ENCODE measurements at regions not wholly inside any gene's neighbourhood (a gene's known extent, or its start where the extent isn't known, plus 50 kb on each side); places are given as distances from the start of the nearest gene placed in this dataset.

- no peaks in the 10 kb centered on the region for H3K79me1 ChIP-seq (ENCODE audit: low read depth, low read length)
- WGBS, 2 donors (ENCODE audit: extremely low coverage in 2 of 2, insufficient read length in 2 of 2, insufficient replicate concordance in 1 of 2): no CpG with 5 or more reads among the region's 2 CpGs
- no peaks in the 10 kb centered on the region for H3K9me3 ChIP-seq (replicated peaks in 1 of 2; ENCODE audit: control insufficient read depth in 2 of 2, insufficient read depth in 1 of 2, low read depth in 1 of 2, low read length in 2 of 2)
- no peak overlapping the region for H3K27ac ChIP-seq (replicated peaks; ENCODE audit: low read length)
- H4K91ac ChIP-seq (ENCODE audit: low read depth, low read length, poor library complexity): no peak overlapping the region
- no peak overlapping the region for H3K14ac ChIP-seq (ENCODE audit: low read length)
- H2BK5ac ChIP-seq (ENCODE audit: low read length): no peak overlapping the region
- no peak overlapping the region for H2AK5ac ChIP-seq (ENCODE audit: low read depth, low read length)
- no peak overlapping the region for H2AFZ ChIP-seq (ENCODE audit: low read length)
- no peak overlapping the region for H3K4me3 ChIP-seq (ENCODE audit: low read length in 2 of 2)
- H2BK120ac ChIP-seq (ENCODE audit: low read depth, low read length): no peak overlapping the region
- no peak for DNase-seq (ENCODE audit: low spot score)
- no peak overlapping the region for H3K23ac ChIP-seq (ENCODE audit: low read depth, low read length, poor library complexity)
- no peak overlapping the region for H3K4me2 ChIP-seq (ENCODE audit: insufficient read depth, low read length, poor library complexity, severe bottlenecking)
- no peak overlapping the region for H3K9ac ChIP-seq (ENCODE audit: low read depth, low read length, poor library complexity)
- H3K36me3 ChIP-seq (replicated peaks in 1 of 2; ENCODE audit: control insufficient read depth in 2 of 2, insufficient read depth in 2 of 2, low read length in 2 of 2): no peaks in the 10 kb centered on the region
- H4K8ac ChIP-seq (ENCODE audit: low read depth, low read length): no peak overlapping the region
- no peak overlapping the region for H2BK12ac ChIP-seq (ENCODE audit: low read length)
- no peak overlapping the region for H2BK15ac ChIP-seq (ENCODE audit: low read length)
- no peak overlapping the region for H3K18ac ChIP-seq (ENCODE audit: low read length)
- no peaks in the 10 kb centered on the region for H3K27me3 ChIP-seq (ENCODE audit: control insufficient read depth in 3 of 3, insufficient read depth in 3 of 3, low read depth in 1 of 3, low read length in 3 of 3)
- H3K4me1 ChIP-seq (ENCODE audit: control insufficient read depth in 2 of 2, insufficient read depth in 1 of 2, low read depth in 1 of 2, low read length in 2 of 2): peaks cover 0 to 2% of the 10 kb centered on the region in 2 donors
- H3K4ac ChIP-seq (ENCODE audit: low read length): no peak overlapping the region
Measured at GRCh38 chr3:94513600-94513999, 450.7 kb downstream of the NSUN3 start.

DNA sequence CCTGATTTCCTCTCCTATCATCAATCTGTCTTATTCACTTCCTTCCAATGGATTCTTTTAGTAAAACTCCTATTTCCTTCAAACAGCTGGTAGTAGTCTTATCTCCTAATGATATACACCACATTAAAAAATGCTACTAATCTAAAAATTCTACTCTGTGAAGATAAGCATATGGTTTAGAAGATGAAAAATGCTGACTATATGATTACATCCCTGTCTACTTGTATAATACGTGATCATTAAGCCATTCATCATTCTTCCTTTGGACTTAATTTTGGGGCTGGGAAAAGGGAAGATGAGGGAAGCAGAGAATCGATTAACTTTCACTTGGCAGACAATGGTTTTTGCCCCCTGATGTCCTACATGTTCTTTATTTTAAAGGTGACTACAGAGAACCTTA, 453.1 kb downstream of the NSUN3 start:
- DNase-seq (ENCODE audit: low spot score): no peak
- Histone ChIP-seq H3K79me1 (ENCODE audit: low read depth, low read length) (no peaks in the 10 kb centered on the region), H3K4me2 (ENCODE audit: insufficient read depth, low read length, poor library complexity, severe bottlenecking) (no peak overlapping the region), H3K23ac (ENCODE audit: low read depth, low read length, poor library complexity) (no peak overlapping the region), H3K36me3 (replicated peaks in 1 of 2; ENCODE audit: control insufficient read depth in 2 of 2, insufficient read depth in 2 of 2, low read length in 2 of 2) (no peaks in the 10 kb centered on the region), H3K4ac (ENCODE audit: low read length) (no peak overlapping the region), H3K27ac (replicated peaks; ENCODE audit: low read length) (no peak overlapping the region), H2BK120ac (ENCODE audit: low read depth, low read length) (no peak overlapping the region), H2AFZ (ENCODE audit: low read length) (no peak overlapping the region), H4K91ac (ENCODE audit: low read depth, low read length, poor library complexity) (no peak overlapping the region), H3K18ac (ENCODE audit: low read length) (no peak overlapping the region), H2BK5ac (ENCODE audit: low read length) (no peak overlapping the region), H4K8ac (ENCODE audit: low read depth, low read length) (no peak overlapping the region), H3K4me3 (ENCODE audit: low read length in 2 of 2) (no peak overlapping the region), H3K9me3 (replicated peaks in 1 of 2; ENCODE audit: control insufficient read depth in 2 of 2, insufficient read depth in 1 of 2, low read depth in 1 of 2, low read length in 2 of 2) (no peaks in the 10 kb centered on the region), H3K4me1 (ENCODE audit: control insufficient read depth in 2 of 2, insufficient read depth in 1 of 2, low read depth in 1 of 2, low read length in 2 of 2) (peaks cover 0 to 2% of the 10 kb centered on the region in 2 donors), H3K14ac (ENCODE audit: low read length) (no peak overlapping the region), H3K27me3 (ENCODE audit: control insufficient read depth in 3 of 3, insufficient read depth in 3 of 3, low read depth in 1 of 3, low read length in 3 of 3) (no peaks in the 10 kb centered on the region), H2BK15ac (ENCODE audit: low read length) (no peak overlapping the region), H2BK12ac (ENCODE audit: low read length) (no peak overlapping the region), H3K9ac (ENCODE audit: low read depth, low read length, poor library complexity) (no peak overlapping the region), H2AK5ac (ENCODE audit: low read depth, low read length) (no peak overlapping the region)
- no CpG with 5 or more reads among the region's 2 CpGs for WGBS, 2 donors (ENCODE audit: extremely low coverage in 2 of 2, insufficient read length in 2 of 2, insufficient replicate concordance in 1 of 2)

GRCh38 chr3:94520364-94520763, 457.5 kb downstream of the NSUN3 start:
- Histone ChIP-seq H3K14ac (ENCODE audit: low read length) (no peak overlapping the region), H2BK12ac (ENCODE audit: low read length) (no peak overlapping the region), H4K8ac (ENCODE audit: low read depth, low read length) (no peak overlapping the region), H3K18ac (ENCODE audit: low read length) (no peak overlapping the region), H3K27ac (replicated peaks; ENCODE audit: low read length) (no peak overlapping the region), H2BK5ac (ENCODE audit: low read length) (no peak overlapping the region), H3K79me1 (ENCODE audit: low read depth, low read length) (no peaks in the 10 kb centered on the region), H3K4me2 (ENCODE audit: insufficient read depth, low read length, poor library complexity, severe bottlenecking) (no peak overlapping the region), H2BK120ac (ENCODE audit: low read depth, low read length) (no peak overlapping the region), H3K36me3 (replicated peaks in 1 of 2; ENCODE audit: control insufficient read depth in 2 of 2, insufficient read depth in 2 of 2, low read length in 2 of 2) (no peaks in the 10 kb centered on the region), H4K91ac (ENCODE audit: low read depth, low read length, poor library complexity) (no peak overlapping the region), H3K23ac (ENCODE audit: low read depth, low read length, poor library complexity) (no peak overlapping the region), H2BK15ac (ENCODE audit: low read length) (no peak overlapping the region), H3K9me3 (replicated peaks in 1 of 2; ENCODE audit: control insufficient read depth in 2 of 2, insufficient read depth in 1 of 2, low read depth in 1 of 2, low read length in 2 of 2) (no peaks in the 10 kb centered on the region), H3K4me3 (ENCODE audit: low read length in 2 of 2) (no peak overlapping the region), H2AK5ac (ENCODE audit: low read depth, low read length) (no peak overlapping the region), H3K4ac (ENCODE audit: low read length) (no peak overlapping the region), H2AFZ (ENCODE audit: low read length) (no peak overlapping the region), H3K27me3 (ENCODE audit: control insufficient read depth in 3 of 3, insufficient read depth in 3 of 3, low read depth in 1 of 3, low read length in 3 of 3) (no peaks in the 10 kb centered on the region), H3K4me1 (ENCODE audit: control insufficient read depth in 2 of 2, insufficient read depth in 1 of 2, low read depth in 1 of 2, low read length in 2 of 2) (peaks cover 0 to 2% of the 10 kb centered on the region in 2 donors), H3K9ac (ENCODE audit: low read depth, low read length, poor library complexity) (no peak overlapping the region)
- no CpG with 5 or more reads among the region's 1 CpG for WGBS, 2 donors (ENCODE audit: extremely low coverage in 2 of 2, insufficient read length in 2 of 2, insufficient replicate concordance in 1 of 2)
- no peak for DNase-seq (ENCODE audit: low spot score)

DNA sequence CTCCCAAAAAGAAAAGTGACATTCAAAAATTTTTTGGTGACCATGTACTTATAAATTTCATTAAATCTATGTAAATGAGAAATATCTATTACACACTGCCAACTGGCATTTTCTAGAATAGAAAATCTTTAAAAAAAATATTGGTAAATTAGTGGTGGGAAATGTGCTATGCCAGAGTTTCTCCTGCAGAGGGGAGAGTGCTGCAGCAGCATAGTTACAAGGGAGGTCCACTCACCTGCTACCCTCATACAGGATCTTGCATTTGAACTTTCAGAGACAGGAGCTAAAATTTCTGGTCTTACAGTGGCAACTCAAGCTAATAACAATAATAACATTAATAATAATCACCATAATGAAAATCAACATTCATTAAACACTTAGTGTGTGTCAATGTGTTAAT, 459.6 kb downstream of the NSUN3 start:
- Histone ChIP-seq H3K27me3 (ENCODE audit: control insufficient read depth in 3 of 3, insufficient read depth in 3 of 3, low read depth in 1 of 3, low read length in 3 of 3) (no peaks in the 10 kb centered on the region), H2BK15ac (ENCODE audit: low read length) (no peak overlapping the region), H3K27ac (replicated peaks; ENCODE audit: low read length) (no peak overlapping the region), H2AFZ (ENCODE audit: low read length) (no peak overlapping the region), H3K79me1 (ENCODE audit: low read depth, low read length) (no peaks in the 10 kb centered on the region), H3K4ac (ENCODE audit: low read length) (no peak overlapping the region), H3K23ac (ENCODE audit: low read depth, low read length, poor library complexity) (no peak overlapping the region), H3K4me1 (ENCODE audit: control insufficient read depth in 2 of 2, insufficient read depth in 1 of 2, low read depth in 1 of 2, low read length in 2 of 2) (peaks cover 0 to 2% of the 10 kb centered on the region in 2 donors), H4K91ac (ENCODE audit: low read depth, low read length, poor library complexity) (no peak overlapping the region), H3K18ac (ENCODE audit: low read length) (no peak overlapping the region), H3K9ac (ENCODE audit: low read depth, low read length, poor library complexity) (no peak overlapping the region), H3K14ac (ENCODE audit: low read length) (no peak overlapping the region), H2BK120ac (ENCODE audit: low read depth, low read length) (no peak overlapping the region), H2BK12ac (ENCODE audit: low read length) (no peak overlapping the region), H3K4me2 (ENCODE audit: insufficient read depth, low read length, poor library complexity, severe bottlenecking) (no peak overlapping the region), H3K4me3 (ENCODE audit: low read length in 2 of 2) (no peak overlapping the region), H2BK5ac (ENCODE audit: low read length) (no peak overlapping the region), H3K36me3 (replicated peaks in 1 of 2; ENCODE audit: control insufficient read depth in 2 of 2, insufficient read depth in 2 of 2, low read length in 2 of 2) (no peaks in the 10 kb centered on the region), H2AK5ac (ENCODE audit: low read depth, low read length) (no peak overlapping the region), H4K8ac (ENCODE audit: low read depth, low read length) (no peak overlapping the region), H3K9me3 (replicated peaks in 1 of 2; ENCODE audit: control insufficient read depth in 2 of 2, insufficient read depth in 1 of 2, low read depth in 1 of 2, low read length in 2 of 2) (no peaks in the 10 kb centered on the region)
- no peak for DNase-seq (ENCODE audit: low spot score)

All from neuronal stem cell (in vitro differentiated cells).